ENCODE measurements at regions not wholly inside any gene's neighbourhood (a gene's known extent, or its start where the extent isn't known, plus 50 kb on each side); places are given as distances from the start of the nearest gene placed in this dataset.

DNA sequence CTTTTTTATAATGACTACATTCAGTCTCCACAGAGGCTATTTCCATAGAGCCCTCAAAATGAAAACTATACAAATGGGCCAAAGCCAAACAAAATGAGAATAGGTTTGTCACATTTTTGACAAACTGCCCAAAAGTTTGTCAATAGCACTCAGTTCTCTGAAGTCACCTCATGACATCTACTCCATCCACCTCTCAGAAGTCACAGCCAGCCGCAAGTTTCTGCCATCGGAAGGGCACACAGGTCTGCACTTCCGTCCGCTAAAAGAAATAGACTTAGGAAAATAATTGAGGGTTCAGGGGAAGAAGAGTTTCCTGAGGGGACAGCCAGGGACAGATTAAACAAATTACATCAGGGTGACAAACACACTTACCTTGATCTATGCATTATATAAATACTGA, 55.4 kb upstream of the JAM3 start:
- Histone ChIP-seq H3K4me1 (ENCODE audit: control insufficient read depth, insufficient read depth, low read length) (no peaks in the 10 kb centered on the region), H3K27ac (ENCODE audit: extremely low read depth, low read depth, low read length) (no peak overlapping the region), H3K9me3 (ENCODE audit: control insufficient read depth, insufficient read depth, low read depth, low read length) (no peaks in the 10 kb centered on the region)

DNA sequence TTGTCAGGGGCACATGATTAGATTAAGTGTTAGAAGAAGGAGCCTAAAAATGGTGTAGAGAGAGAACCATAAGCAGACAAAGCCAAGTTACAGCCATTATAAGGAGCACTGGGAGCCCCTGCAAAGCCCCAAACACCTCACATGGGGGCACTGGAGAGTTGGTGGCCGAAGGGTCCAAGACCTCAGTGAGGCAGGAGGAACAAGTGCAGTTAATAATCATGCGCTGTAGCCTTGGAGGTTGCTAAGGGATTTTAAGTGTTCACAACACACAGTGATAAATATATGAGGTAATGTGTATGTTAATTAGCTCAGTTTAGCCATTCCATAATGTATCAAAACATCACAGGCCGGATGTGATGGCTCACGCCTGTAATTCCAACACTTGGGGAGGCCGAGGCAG, 54.4 kb upstream of the JAM3 start:
- Histone ChIP-seq H3K9me3 (ENCODE audit: control insufficient read depth, insufficient read depth, low read depth, low read length) (no peaks in the 10 kb centered on the region), H3K4me1 (ENCODE audit: control insufficient read depth, insufficient read depth, low read length) (no peaks in the 10 kb centered on the region), H3K27ac (ENCODE audit: extremely low read depth, low read depth, low read length) (no peak overlapping the region), H3K4me3 (ENCODE audit: low read depth, low read length) (no peak overlapping the region), H3K36me3 (ENCODE audit: control insufficient read depth in 2 of 2, insufficient read depth in 1 of 2, low read length in 2 of 2) (no peaks in the 10 kb centered on the region)
- POLR2A ChIA-PET = no interaction called here
- CTCF ChIA-PET = interaction anchor here (1.0 kb wide), 1 partner anchor 15 kb away, joined by 3 read pairs; no protein-coding TSS in a partner anchor
- TF ChIP-seq ZNF701 (tag by site-specific recombination; IDR thresholded peaks at IDR 0.05) = no peak
- TF ChIP-seq TRIM28 (IDR thresholded peaks at IDR 0.05; ENCODE audit: borderline replicate concordance, low read length) = no peak
- TF ChIP-seq, protein P1, sequence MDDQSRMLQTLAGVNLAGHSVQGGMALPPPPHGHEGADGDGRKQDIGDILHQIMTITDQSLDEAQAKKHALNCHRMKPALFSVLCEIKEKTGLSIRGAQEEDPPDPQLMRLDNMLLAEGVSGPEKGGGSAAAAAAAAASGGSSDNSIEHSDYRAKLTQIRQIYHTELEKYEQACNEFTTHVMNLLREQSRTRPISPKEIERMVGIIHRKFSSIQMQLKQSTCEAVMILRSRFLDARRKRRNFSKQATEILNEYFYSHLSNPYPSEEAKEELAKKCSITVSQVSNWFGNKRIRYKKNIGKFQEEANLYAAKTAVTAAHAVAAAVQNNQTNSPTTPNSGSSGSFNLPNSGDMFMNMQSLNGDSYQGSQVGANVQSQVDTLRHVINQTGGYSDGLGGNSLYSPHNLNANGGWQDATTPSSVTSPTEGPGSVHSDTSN (CRISPR knock-in tag; IDR thresholded peaks at IDR 0.05) = no peak
- TF ChIP-seq FEZF1 (tag by site-specific recombination; IDR thresholded peaks at IDR 0.05) = no peak
- TF ChIP-seq ZNF311 (tag by site-specific recombination; IDR thresholded peaks at IDR 0.05; ENCODE audit: borderline replicate concordance) = no peak
- no peak for TF ChIP-seq KLF1 (tag by site-specific recombination; IDR thresholded peaks at IDR 0.05)
- TF ChIP-seq, protein P2, sequence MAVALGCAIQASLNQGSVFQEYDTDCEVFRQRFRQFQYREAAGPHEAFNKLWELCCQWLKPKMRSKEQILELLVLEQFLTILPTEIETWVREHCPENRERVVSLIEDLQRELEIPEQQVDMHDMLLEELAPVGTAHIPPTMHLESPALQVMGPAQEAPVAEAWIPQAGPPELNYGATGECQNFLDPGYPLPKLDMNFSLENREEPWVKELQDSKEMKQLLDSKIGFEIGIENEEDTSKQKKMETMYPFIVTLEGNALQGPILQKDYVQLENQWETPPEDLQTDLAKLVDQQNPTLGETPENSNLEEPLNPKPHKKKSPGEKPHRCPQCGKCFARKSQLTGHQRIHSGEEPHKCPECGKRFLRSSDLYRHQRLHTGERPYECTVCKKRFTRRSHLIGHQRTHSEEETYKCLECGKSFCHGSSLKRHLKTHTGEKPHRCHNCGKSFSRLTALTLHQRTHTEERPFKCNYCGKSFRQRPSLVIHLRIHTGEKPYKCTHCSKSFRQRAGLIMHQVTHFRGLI (tag by site-specific recombination; IDR thresholded peaks at IDR 0.05) = no peak
- TF ChIP-seq ZNF341 (tag by site-specific recombination; IDR thresholded peaks at IDR 0.05; ENCODE audit: low read depth) = no peak
- no peak for TF ChIP-seq BCL11B (tag by site-specific recombination; IDR thresholded peaks at IDR 0.05; ENCODE audit: low read depth)
- no peak for TF ChIP-seq ZNF16 (tag by site-specific recombination; IDR thresholded peaks at IDR 0.05; ENCODE audit: low read depth)
- no peak for TF ChIP-seq BCL11A (tag by site-specific recombination; IDR thresholded peaks at IDR 0.05; ENCODE audit: low read depth)
- no peak for TF ChIP-seq HOXD13 (CRISPR knock-in tag; IDR thresholded peaks at IDR 0.05; ENCODE audit: borderline replicate concordance)
- no peak for TF ChIP-seq ZNF214 (tag by site-specific recombination; IDR thresholded peaks at IDR 0.05; ENCODE audit: borderline replicate concordance)
- TF ChIP-seq ZNF274 (IDR thresholded peaks at IDR 0.05; ENCODE audit: low read length) = no peak
- TF ChIP-seq ZNF274 (tag by site-specific recombination; IDR thresholded peaks at IDR 0.05; ENCODE audit: borderline replicate concordance) = no peak

More for the DNA sequence above, 55.4 kb upstream of the JAM3 start:
- POLR2A ChIA-PET = no interaction called here
- no peaks in the 10 kb centered on the region for H3K36me3 ChIP-seq (ENCODE audit: control insufficient read depth in 2 of 2, insufficient read depth in 1 of 2, low read length in 2 of 2)
- no peak for TF ChIP-seq ZNF596 (tag by site-specific recombination; IDR thresholded peaks at IDR 0.05)
- no peak for TF ChIP-seq ZNF23 (tag by site-specific recombination; IDR thresholded peaks at IDR 0.05; ENCODE audit: borderline replicate concordance)
- TF ChIP-seq ZEB2 (tag by site-specific recombination; IDR thresholded peaks at IDR 0.05) = no peak
- no peak for TF ChIP-seq ZNF16 (tag by site-specific recombination; IDR thresholded peaks at IDR 0.05; ENCODE audit: low read depth)
- TF ChIP-seq, protein P3, sequence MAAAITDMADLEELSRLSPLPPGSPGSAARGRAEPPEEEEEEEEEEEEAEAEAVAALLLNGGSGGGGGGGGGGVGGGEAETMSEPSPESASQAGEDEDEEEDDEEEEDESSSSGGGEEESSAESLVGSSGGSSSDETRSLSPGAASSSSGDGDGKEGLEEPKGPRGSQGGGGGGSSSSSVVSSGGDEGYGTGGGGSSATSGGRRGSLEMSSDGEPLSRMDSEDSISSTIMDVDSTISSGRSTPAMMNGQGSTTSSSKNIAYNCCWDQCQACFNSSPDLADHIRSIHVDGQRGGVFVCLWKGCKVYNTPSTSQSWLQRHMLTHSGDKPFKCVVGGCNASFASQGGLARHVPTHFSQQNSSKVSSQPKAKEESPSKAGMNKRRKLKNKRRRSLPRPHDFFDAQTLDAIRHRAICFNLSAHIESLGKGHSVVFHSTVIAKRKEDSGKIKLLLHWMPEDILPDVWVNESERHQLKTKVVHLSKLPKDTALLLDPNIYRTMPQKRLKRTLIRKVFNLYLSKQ (tag by site-specific recombination; IDR thresholded peaks at IDR 0.05; ENCODE audit: borderline replicate concordance) = no peak
- no peak for TF ChIP-seq REPIN1 (tag by site-specific recombination; IDR thresholded peaks at IDR 0.05; ENCODE audit: low read depth)
- no peak for TF ChIP-seq ZNF138 (tag by site-specific recombination; IDR thresholded peaks at IDR 0.05; ENCODE audit: borderline replicate concordance)
- TF ChIP-seq, protein P4, sequence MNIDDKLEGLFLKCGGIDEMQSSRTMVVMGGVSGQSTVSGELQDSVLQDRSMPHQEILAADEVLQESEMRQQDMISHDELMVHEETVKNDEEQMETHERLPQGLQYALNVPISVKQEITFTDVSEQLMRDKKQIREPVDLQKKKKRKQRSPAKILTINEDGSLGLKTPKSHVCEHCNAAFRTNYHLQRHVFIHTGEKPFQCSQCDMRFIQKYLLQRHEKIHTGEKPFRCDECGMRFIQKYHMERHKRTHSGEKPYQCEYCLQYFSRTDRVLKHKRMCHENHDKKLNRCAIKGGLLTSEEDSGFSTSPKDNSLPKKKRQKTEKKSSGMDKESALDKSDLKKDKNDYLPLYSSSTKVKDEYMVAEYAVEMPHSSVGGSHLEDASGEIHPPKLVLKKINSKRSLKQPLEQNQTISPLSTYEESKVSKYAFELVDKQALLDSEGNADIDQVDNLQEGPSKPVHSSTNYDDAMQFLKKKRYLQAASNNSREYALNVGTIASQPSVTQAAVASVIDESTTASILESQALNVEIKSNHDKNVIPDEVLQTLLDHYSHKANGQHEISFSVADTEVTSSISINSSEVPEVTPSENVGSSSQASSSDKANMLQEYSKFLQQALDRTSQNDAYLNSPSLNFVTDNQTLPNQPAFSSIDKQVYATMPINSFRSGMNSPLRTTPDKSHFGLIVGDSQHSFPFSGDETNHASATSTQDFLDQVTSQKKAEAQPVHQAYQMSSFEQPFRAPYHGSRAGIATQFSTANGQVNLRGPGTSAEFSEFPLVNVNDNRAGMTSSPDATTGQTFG (tag by site-specific recombination; IDR thresholded peaks at IDR 0.05; ENCODE audit: borderline replicate concordance) = no peak
- no peak for TF ChIP-seq ZNF146 (tag by site-specific recombination; IDR thresholded peaks at IDR 0.05)
- no peak for TF ChIP-seq FEZF1 (tag by site-specific recombination; IDR thresholded peaks at IDR 0.05)
- TF ChIP-seq ZNF202 (tag by site-specific recombination; IDR thresholded peaks at IDR 0.05; ENCODE audit: borderline replicate concordance) = no peak
- TF ChIP-seq, protein P5, sequence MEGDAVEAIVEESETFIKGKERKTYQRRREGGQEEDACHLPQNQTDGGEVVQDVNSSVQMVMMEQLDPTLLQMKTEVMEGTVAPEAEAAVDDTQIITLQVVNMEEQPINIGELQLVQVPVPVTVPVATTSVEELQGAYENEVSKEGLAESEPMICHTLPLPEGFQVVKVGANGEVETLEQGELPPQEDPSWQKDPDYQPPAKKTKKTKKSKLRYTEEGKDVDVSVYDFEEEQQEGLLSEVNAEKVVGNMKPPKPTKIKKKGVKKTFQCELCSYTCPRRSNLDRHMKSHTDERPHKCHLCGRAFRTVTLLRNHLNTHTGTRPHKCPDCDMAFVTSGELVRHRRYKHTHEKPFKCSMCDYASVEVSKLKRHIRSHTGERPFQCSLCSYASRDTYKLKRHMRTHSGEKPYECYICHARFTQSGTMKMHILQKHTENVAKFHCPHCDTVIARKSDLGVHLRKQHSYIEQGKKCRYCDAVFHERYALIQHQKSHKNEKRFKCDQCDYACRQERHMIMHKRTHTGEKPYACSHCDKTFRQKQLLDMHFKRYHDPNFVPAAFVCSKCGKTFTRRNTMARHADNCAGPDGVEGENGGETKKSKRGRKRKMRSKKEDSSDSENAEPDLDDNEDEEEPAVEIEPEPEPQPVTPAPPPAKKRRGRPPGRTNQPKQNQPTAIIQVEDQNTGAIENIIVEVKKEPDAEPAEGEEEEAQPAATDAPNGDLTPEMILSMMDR (tag by site-specific recombination; IDR thresholded peaks at IDR 0.05) = no peak
- no peak for TF ChIP-seq ZNF292 (tag by site-specific recombination; IDR thresholded peaks at IDR 0.05; ENCODE audit: borderline replicate concordance, low read depth)
- CTCF ChIA-PET = interaction anchor here (0.6 kb wide), 1 partner anchor 30 kb away, joined by 4 read pairs; no protein-coding TSS in a partner anchor
- no peak overlapping the region for H3K4me3 ChIP-seq (ENCODE audit: low read depth, low read length)
